Activated CD8-positive, alpha-beta memory T cell treated with anti-CD3 and anti-CD28 coated beads, Interleukin-2, amount 50 U/mL, for 24 hours (primary cell): ENCODE measurements at regions not wholly inside any gene's neighbourhood (a gene's known extent, or its start where the extent isn't known, plus 50 kb on each side); places are given as distances from the start of the nearest gene placed in this dataset.
"Not testable (repeated sequence)": the region's sequence is repeated elsewhere in the genome, so short reads cannot be mapped to it uniquely, and the experiment has no call there.

Source experiments
- DNase-seq: peaks from one replicate; pipeline ENCODE4 v3.0.0-alpha.2; 2020; ENCODE audit errors: extremely low read depth

DNA sequence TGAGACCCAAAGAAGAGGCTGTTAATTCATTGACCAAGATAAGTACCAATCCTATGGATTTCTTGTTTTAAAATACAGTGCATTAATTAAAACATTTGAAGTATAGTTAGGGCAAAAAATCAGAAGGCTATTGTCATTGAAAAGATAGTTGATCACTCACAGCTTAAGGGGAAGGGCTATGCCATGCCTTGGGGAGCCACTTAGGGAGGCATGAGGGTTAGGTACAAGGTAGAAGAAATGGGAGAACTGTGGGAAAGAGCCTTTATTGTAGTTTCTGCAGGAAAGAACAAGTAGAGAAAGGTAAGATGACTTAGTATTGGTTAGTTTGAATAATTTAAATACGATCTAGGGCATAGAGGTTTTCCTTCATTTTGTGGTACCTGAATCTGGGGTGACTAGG is 1285.5 kb upstream of the TMEFF2 start:
- DNase-seq, result no peak

DNA sequence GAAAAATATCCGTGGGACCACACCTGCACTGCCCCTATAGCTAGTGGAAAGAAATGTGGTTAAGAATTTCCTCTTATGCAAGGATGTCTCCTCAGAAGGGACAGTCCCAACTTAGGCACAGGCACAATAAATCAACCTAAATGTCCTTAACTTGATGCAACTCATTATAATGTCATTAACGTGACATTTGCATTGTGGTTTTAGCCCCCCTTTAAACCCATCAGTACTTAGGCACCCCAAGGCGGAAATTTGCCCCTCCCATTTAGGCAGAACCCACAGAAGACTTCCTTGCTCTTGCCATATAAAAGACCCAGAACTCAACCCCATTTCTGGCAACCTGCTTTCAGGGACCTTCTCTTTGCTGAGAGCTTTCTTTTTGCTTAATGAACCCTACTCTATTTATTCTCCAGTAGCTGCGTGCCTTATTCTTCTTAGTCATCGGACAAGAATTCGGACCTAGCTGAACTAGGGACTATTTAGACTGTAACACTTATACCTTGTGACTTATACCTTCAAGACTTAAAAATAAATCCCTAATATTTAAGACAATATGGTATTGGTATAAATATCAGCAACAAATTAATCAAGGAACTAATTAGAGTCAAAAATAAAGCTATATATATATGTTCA is 1281.6 kb upstream of the TMEFF2 start:
- no peak for DNase-seq

DNA sequence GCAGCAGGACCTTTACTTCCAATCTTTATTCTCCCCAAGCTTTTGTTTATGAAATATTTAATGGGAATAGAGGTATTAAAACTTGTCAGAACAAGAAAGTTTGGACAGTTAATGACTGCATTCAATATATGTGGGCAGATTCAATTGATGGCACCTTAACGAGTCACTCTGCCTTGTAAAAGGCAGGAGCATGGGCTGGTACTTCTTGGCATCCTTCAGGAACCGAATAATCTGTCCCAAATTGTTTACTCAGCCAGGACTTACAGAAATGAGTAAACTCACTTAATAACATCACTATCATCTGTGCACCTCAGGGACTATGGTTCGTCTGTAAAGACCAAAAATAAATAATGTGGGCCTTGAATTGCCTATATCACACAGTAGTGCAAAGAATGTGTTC is 1280.3 kb upstream of the TMEFF2 start:
- DNase-seq, result no peak

- no peak for DNase-seq
Observed at GRCh38 chr2:193469251-193469650, 1274.5 kb upstream of the TMEFF2 start.

DNA sequence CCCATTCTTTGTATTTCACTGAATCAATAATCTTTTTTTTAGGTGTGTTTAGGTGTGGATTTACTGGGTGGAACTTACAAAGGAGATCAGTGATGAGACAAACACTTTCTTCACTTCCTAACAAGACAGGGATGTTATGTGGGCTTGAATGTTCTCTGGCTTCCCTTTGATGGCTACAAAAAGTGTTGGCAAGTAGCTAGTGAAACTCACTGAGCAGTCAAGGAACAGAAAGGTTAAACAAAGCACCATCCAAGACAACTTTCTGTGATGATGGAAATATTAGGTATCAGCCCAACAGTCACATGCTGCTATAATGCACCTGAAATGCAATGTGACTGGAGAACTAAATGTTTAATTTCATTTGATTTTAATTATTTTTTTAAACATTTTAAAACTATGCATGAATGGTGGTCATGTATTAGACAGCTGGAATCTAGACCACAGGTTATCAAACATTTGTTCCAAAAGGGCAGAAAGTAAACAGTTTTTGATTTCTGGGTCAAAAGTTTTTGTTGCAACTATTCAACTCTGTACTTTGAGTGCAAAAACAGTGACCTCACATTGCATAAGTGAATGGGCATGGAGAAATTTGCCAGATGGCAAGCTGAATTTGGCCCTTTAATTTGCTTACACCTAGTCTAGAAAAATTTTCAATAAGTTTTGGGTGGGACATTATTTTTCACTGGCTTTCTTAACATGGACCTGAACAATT is 1272.7 kb upstream of the TMEFF2 start:
- DNase-seq, result no peak

DNA sequence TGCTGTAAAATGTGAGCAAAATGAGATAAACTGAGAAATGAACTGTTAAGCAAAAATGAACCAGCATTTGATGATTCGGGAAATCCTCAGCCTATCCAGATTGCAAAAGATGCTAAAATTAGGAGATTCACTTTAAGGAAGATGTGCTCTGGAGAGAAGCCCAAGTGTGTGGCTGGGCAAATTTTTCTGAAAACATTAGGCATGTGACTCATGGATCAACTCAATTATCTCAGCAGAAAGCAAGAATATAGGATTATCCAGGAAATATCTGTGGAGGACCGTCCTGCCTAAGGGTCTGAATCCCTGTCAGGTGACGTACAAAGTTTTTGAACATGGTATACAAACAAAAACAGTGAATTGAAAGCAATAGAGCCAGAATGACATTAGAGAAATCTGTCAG is 1268.3 kb upstream of the TMEFF2 start:
- no peak for DNase-seq

DNA sequence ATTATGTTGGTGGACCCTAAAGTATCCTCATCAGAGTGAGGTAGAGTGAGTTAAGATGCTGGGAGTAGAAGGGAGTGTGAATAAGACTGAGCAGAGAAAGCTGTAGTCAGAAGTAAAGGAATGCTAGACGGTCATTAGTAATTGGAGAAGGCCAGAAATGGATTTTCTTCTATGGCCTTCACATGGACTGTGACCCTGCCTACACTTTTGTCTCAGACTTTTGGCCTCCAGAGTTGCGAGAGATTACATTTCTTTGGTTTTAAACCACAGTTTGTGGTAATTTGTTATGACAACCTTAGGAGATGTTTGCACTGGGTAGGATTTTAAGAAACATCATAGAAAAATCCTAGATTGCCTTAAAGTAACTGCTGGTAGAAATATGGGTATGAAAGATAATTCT is 1267.7 kb upstream of the TMEFF2 start:
- DNase-seq, result no peak

DNA sequence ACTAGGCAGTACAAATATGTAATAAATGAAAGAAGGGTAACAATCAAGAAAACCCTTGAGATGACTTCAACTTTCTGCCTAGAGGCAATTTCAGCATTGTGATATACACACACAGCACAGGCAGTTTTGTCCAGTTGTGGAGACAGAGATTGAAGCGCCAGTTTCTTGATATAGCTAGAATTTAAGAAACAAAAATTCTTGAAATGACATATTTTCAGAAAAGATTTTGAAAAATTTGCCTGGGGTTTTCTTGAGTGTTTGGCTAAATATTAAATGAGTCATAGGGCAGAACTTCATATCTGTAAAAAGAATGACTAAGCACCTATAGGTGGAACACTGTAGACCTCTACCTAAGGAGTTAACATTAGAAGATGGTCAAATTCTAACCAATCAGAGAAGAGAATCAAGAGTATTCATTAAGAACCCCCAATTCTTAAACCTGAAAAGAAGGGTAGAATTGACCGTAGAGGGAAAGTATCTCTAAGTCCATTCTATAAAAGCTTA is 1266.8 kb upstream of the TMEFF2 start:
- no peak for DNase-seq

DNA sequence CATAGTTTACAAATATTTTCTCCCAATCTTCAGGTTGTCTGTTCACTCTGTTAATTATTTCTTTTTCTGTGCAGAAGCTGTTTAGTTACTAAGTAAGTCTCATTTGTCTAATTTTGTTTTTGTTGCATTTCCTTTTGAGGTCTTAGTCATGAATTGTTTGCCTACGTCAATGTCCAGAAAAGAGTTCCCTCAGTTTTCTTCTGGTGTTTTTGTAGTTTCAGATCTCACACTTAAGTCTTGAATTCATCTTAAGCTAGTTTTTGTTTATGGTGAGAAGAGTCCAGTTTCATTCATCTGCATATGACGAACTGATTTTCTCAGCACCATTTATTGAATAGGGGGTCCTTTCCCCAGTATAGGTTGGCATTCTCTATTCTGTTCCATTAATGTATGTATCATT is 1252.2 kb upstream of the TMEFF2 start:
- DNase-seq, result no peak

GRCh38 chr2:193442293-193442692 is 1247.6 kb upstream of the TMEFF2 start:
- DNase-seq, result no peak

DNA sequence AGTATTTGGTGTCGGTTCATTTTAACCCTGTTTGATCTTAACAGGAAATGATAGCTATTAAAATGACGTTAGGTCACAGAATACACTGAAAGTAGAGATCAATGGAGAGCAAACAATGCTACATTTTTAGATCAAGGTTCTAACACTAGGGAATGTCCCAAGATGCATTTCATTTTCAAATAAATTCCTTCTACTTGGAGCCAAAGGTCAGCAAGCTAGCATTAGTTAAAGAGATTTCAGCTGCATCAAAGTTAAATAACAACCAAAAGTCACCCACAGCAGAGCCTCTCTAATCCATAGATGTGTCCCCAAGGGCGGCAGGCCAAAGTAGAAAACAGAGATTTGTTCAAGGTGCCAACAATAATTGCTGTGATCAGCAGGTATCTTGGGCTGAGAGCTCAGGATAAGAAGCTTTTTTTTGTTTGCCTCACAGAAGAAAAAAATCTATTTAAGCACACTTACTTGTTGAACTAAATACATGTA is 1233.6 kb upstream of the TMEFF2 start:
- no peak for DNase-seq

DNA sequence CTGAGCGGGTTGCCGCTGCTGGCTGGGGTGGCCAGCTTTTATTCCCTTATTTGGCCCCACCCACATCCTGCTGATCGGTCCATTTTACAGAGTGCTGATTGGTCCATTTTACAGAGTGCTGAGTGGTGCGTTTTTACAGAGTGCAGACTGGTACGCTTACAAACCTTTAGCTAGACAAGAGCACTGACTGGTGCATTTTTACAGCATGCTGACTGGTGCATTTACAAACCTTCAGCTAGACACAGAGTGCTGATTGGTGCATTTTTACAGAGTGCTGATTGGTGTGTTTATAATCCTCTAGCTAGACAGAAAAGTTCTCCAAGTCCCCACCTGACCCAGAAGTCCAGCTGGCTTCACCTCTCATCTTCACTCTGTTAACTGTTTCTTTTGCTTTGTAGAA is 1217.6 kb upstream of the TMEFF2 start:
- not testable (repeated sequence) for DNase-seq

DNA sequence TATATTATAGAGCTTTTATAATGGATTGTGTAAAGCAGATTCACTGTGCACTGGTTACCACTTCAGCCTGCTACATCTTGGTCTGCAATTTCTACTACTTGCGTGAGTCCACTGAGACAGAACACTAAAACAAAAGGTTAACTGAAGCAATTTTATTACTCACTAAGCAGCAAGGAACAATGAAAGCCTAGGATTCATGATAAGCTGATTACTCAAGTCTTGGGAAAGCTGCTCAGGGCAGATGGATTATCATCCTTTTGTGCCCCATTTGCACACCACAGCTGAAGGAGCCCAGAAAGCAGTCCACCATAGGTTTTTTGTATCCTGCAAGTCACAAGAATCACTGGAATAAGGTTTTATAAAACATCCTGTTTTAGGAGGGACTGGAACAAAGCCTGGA is 1215.2 kb upstream of the TMEFF2 start:
- no peak for DNase-seq

- DNase-seq, result no peak
Observed at GRCh38 chr2:193382583-193382982, 1187.8 kb upstream of the TMEFF2 start.

DNA sequence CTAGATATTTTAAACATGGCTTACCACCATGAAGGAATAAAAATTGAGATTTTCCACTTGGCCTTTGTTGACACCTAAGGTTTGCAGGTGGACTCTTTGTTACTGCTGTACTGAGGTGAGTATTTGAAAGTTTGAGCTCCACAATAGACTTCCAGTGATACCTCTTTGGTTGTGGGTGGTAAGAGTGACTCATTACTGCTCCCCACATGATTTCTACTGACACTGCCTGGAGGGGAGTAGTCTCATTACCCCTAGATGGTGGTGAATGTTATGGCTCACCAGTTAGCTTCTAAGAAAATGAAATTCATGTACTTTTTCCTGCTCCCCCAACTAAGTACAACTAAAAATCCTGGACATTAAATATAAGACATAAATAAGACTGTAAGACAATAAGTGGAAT is 1183.1 kb upstream of the TMEFF2 start:
- DNase-seq, result no peak

- DNase-seq, result no peak
Observed at GRCh38 chr2:193373120-193373519, 1178.4 kb upstream of the TMEFF2 start.

DNA sequence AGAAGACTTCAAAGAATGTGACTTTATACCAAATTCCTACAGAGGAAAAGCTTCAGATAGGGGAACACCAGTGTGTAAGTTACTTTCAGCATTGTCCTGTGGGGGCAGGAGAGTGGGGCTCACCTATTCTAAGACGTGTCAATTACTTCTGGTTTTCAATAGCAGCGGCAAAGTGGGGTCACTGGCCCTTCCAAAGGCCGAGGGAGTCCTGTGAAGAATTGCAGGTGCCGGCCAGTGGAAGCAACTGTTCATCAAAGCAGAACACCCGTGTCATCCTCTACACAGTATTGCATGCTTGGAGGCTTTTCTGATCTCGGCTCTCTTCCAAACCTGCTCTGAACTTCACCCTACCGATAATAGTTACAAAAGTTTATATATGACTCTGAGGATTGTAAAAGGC is 1176.5 kb upstream of the TMEFF2 start:
- DNase-seq, result no peak

- DNase-seq, result no peak
Observed at GRCh38 chr2:193368615-193369014, 1173.9 kb upstream of the TMEFF2 start.

DNA sequence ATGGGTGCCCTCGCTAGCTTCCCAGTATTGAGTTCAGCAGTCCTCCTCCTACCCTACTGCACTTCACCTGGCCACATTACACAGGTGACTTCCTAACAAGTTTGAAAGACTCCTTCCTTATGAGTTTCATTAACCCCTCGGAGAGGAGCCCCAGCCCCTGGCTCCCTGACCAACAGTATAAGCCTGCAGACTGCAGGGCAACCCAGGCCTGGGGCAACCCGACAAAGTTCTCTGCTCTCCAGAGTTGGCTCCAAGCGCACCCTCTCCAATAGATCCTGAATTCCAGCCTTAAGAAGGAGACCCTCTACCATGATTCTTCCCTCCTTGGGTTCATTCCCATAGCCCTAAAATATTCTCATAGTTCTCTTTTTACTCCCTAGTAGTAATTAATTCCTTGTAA is 1162.8 kb upstream of the TMEFF2 start:
- no peak for DNase-seq

GRCh38 chr2:193352665-193353242 is 1158.0 kb upstream of the TMEFF2 start:
- not testable (repeated sequence) for DNase-seq

DNA sequence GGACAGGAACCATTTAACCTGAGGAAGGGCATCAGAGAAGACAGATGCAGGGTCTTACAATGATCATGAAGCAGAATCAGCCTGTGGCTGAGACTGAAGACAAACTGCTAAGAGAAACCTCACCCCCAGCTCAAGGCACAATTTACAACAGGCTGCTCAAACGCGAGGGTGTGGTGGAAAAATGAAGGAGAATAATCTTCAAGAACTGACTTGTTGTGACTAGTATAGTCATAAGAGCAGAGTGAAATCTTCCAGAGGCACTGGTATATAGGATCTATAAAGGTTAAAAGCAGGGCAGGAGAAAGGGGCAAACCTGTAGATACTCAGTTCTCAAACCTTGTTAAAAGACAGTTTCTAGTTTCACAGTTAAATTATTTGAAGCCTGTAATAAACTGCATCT is 1155.8 kb upstream of the TMEFF2 start:
- DNase-seq, result no peak

GRCh38 chr2:193349642-193350041 is 1154.9 kb upstream of the TMEFF2 start:
- DNase-seq, result no peak

DNA sequence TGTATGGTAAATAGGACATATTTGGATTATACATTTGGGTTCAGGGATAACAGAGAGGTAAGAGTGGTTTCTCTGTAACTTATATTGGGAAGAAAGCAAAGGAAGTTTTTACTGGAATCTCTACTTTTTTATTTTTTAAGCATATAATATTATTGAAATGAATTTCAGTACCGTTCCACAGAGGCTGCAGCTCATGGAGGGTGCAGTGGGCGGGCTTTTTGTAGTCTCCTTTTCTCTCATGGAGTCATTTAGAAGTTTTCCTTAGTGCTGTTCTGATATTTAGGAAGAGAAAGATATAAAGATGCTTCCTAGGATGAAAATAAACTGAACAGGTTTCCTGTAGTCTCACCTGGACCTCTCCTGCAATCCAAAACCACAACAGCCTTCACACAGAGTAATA is 1153.3 kb upstream of the TMEFF2 start:
- no peak for DNase-seq
